Omental fat pad (tissue), 3 donors: ENCODE measurements at regions not wholly inside any gene's neighbourhood (a gene's known extent, or its start where the extent isn't known, plus 50 kb on each side); places are given as distances from the start of the nearest gene placed in this dataset.

ENCODE experiments used
- ATAC-seq: fragments of 150-250 bp; one replicate; pipeline ENCODE4 v1.9.1; 2016; ENCODE audit warnings: mild to moderate bottlenecking, moderate library complexity; ENCODE audit not compliant: low FRiP score
- DNase-seq: peaks from one replicate; pipeline ENCODE4 v3.0.0-alpha.2; 2019; ENCODE audit warnings: low spot score
- TF ChIP-seq, protein P1 (sequence below), 3 donors: fragments of 450-650 bp; IDR thresholded peaks; one replicate each; pipeline ENCODE4 v1.5.1; 2016 to 2017; ENCODE audit warnings: antibody characterized with exemption in 3 of 3, mild to moderate bottlenecking in 3 of 3, moderate library complexity in 2 of 3

DNA sequence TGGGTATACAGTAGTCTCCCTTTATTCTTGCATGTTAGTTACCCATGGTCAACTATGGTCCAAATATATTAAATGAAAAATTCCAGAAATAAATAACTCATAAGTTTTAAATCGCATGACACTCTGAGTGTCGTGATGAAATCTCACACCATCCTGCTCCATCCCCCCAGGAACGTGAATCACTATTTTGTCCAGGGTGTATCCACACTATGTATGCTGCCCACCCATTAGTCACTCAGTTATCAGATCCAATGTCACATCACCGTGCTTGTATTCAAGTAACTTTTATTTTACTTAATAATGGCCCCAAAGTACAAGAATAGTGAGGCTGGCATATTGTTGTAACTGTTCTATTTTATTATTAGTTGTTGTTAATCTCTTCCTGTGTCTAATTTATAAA, 115.8 kb upstream of the SERP2 start:
- DNase-seq (no peak), ATAC-seq (no peak)
- TF ChIP-seq, protein P1, sequence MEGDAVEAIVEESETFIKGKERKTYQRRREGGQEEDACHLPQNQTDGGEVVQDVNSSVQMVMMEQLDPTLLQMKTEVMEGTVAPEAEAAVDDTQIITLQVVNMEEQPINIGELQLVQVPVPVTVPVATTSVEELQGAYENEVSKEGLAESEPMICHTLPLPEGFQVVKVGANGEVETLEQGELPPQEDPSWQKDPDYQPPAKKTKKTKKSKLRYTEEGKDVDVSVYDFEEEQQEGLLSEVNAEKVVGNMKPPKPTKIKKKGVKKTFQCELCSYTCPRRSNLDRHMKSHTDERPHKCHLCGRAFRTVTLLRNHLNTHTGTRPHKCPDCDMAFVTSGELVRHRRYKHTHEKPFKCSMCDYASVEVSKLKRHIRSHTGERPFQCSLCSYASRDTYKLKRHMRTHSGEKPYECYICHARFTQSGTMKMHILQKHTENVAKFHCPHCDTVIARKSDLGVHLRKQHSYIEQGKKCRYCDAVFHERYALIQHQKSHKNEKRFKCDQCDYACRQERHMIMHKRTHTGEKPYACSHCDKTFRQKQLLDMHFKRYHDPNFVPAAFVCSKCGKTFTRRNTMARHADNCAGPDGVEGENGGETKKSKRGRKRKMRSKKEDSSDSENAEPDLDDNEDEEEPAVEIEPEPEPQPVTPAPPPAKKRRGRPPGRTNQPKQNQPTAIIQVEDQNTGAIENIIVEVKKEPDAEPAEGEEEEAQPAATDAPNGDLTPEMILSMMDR (IDR thresholded peaks at IDR 0.05), result no peak

DNA sequence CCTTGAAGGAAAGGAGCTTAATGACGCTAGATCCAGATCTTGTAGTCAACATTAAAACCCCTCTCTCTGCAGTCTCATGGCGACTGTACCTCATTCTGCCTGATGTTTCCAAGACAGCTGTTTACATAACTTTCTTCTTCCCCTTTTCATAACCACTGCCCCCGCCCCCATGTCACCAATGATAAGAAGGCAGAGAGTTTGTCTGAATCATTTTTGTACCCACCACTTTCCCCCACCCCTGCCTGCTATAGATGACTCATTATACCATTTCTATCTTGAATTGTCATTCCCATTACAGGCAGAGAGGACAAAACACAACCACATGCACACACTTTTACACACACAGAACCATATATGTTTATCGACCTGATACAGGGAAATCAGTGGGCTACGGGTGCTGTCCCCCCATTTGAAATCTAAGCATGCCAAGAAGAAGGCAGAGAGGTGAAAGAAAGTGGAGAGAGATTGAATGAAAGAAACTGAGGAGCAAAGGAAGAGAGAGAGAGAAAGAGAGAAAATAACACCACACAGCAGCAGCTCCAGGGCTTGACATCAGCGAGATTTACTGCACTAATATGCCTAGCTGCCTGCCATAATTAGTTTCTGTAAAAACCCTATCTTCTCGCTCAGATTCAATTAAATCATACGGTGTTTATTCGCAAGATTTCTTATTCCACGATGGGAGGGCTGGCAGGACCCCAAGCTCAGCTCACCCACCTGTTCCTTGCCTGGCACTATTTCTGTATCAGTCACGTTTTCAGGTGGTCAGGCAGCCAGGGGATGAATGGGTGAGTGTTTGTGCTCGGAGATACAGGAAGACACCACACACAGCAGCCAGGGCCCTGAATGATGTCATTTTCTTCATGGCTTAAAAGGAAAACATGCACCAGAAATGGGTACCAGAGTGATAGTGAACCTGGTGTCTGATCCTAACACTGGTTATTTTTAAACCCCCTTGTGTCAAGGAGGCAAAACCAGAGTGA, 114.3 kb upstream of the SERP2 start:
- DNase-seq (no peak), ATAC-seq (no peak)
- TF ChIP-seq, protein P1 (IDR thresholded peaks at IDR 0.05), result no peak

DNA sequence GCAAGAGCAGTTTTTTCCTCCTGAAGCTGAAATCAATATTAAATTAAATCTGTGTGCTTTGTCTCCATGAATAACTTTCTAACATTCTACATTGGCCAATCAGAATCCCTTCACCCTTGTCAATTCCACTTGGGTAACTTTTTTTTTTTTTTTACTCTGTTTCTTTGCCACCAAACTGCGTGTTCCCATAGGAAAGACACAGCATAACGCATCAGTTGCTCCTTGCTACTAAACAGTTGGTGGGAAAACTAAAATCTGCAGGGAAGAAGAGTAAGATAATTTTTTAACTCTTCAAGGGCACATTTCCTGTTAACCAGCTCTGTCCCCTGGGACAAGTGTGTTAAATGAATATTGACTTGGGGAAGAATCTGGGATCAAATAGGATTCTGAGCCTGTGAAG, 113.3 kb upstream of the SERP2 start:
- TF ChIP-seq, protein P1 (IDR thresholded peaks at IDR 0.05), result no peak
- DNase-seq, result no peak
- ATAC-seq, result no peak

DNA sequence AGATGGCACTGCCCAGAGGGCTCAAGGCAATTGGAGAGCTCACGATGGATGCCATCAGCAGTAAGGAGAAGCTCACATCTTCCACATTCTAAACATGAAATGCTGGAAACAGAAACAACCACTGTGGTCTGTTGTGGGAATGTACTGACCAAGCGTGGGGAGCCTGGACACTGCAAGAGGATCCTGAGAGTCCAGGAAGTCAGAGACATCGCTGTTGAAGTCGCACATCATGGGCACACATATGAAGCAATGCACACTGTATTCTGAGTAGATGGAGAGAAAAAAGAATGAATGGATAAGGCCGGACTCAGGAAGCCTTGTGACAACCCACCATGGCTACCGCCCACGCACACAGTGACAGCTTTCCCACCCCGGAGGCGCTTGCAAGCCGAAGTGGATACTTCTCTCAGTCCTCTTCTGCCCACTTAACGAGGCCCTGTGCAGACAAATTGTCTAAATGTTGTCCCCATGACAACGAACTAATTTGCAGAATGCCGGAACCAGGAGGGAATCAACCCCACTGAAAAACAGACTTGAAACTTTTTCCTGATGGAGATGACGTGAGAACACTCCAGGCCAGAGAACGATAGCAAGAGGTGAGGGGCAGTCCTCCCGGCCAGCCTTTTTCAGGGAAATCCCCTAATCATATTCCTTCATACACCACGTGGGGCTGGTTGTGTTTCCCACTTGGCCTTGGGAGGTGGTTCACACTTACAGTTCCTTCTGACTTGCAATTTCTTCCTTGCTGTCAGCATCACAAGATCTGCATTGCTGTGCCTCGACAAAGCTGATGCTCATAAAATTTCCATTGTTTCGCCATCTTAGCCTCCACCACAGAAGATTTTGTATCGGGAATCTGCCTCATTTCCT, 109.6 kb upstream of the SERP2 start:
- ATAC-seq (peak; percentile 38), DNase-seq (no peak)
- TF ChIP-seq, protein P1 (IDR thresholded peaks at IDR 0.05), result no peak

DNA sequence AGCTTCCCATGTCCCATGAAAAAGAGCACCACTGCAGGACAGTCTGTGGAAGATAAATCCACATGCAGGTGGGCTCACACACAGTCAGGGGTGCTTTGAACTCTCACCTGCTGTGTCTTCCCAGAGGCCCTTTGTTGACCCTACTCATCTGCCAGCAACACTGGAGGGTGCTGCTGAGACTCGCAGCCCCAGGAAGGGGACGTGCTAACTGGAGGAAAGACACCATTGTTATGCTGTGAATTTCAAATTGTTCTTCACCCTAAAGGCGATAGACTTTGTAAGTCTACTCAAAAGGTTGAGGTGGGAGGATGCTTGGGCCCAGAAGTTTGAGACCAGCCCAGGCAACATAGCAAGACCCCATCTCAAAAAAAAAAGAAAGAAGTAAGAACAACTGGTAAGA, 107.3 kb upstream of the SERP2 start:
- DNase-seq (no peak), ATAC-seq (no peak)
- TF ChIP-seq, protein P1 (IDR thresholded peaks at IDR 0.05), result no peak

DNA sequence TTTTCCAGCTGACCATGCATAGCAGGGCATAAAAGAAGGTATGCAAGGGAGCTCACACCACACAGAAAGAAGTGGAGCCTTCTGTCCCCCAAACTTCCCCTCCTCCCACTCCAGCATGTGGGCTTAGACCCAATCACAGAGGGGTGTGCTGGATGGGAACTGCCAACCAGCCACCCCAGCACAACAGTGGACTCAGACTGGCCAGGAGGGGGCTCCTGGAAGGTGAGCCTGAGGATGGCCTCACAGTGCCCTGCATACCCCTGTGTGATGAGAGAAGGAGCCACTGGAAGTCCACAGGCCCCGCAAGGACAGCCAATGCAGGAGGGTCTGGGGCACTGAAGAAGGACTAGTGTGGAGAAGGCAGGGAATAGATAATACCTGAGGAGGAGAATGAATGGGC, 106.9 kb upstream of the SERP2 start:
- TF ChIP-seq, protein P1 (IDR thresholded peaks at IDR 0.05), result no peak
- no peak for DNase-seq
- ATAC-seq, result no peak
